ENCODE measurements at regions not wholly inside any gene's neighbourhood (a gene's known extent, or its start where the extent isn't known, plus 50 kb on each side); places are given as distances from the start of the nearest gene placed in this dataset.
"Not testable (repeated sequence)": the region's sequence is repeated elsewhere in the genome, so short reads cannot be mapped to it uniquely, and the experiment has no call there.

- not testable (repeated sequence) for DNase-seq (ENCODE audit: low read depth in 2 of 2, low spot score in 1 of 2)
Measured at GRCh38 chr12:8282181-8282580, 54.8 kb upstream of the FAM90A1 start.

GRCh38 chr12:8285681-8286080 lies 58.3 kb upstream of the FAM90A1 start:
- not testable (repeated sequence) for DNase-seq (ENCODE audit: low read depth in 2 of 2, low spot score in 1 of 2)

- not testable (repeated sequence) for DNase-seq (ENCODE audit: low read depth in 2 of 2, low spot score in 1 of 2)
Measured at GRCh38 chr12:8291764-8292163, 64.3 kb upstream of the FAM90A1 start.

- not testable (repeated sequence) for DNase-seq (ENCODE audit: low read depth in 2 of 2, low spot score in 1 of 2)
Measured at GRCh38 chr12:8294662-8295061, 67.2 kb upstream of the FAM90A1 start.

GRCh38 chr12:8308611-8309010 lies 81.2 kb upstream of the FAM90A1 start:
- DNase-seq (ENCODE audit: low read depth in 2 of 2, low spot score in 1 of 2) = not testable (repeated sequence)

GRCh38 chr12:8315997-8316396 lies 88.6 kb upstream of the FAM90A1 start:
- DNase-seq (ENCODE audit: low read depth in 2 of 2, low spot score in 1 of 2) = not testable (repeated sequence)

- not testable (repeated sequence) for DNase-seq (ENCODE audit: low read depth in 2 of 2, low spot score in 1 of 2)
Measured at GRCh38 chr12:8317675-8318074, 90.3 kb upstream of the FAM90A1 start.

- DNase-seq (ENCODE audit: low read depth in 2 of 2, low spot score in 1 of 2) = peak in 1 of 2 donors; percentile 3
Measured at GRCh38 chr12:8320251-8320730, 92.9 kb upstream of the FAM90A1 start.

- DNase-seq (ENCODE audit: low read depth in 2 of 2, low spot score in 1 of 2) = not testable (repeated sequence)
Measured at GRCh38 chr12:8320791-8321370, 93.5 kb upstream of the FAM90A1 start.

- not testable (repeated sequence) for DNase-seq (ENCODE audit: low read depth in 2 of 2, low spot score in 1 of 2)
Measured at GRCh38 chr12:8325145-8325839, 97.9 kb upstream of the FAM90A1 start.

- DNase-seq (ENCODE audit: low read depth in 2 of 2, low spot score in 1 of 2) = not testable (repeated sequence)
Measured at GRCh38 chr12:8328835-8329234, 101.4 kb upstream of the FAM90A1 start.

- not testable (repeated sequence) for DNase-seq (ENCODE audit: low read depth in 2 of 2, low spot score in 1 of 2)
Measured at GRCh38 chr12:8332373-8332772, 105.0 kb upstream of the FAM90A1 start.

- DNase-seq (ENCODE audit: low read depth in 2 of 2, low spot score in 1 of 2) = not testable (repeated sequence)
Measured at GRCh38 chr12:8351073-8351472, 104.7 kb upstream of the CLEC6A start.

GRCh38 chr12:8354741-8355140 lies 101.0 kb upstream of the CLEC6A start:
- not testable (repeated sequence) for DNase-seq (ENCODE audit: low read depth in 2 of 2, low spot score in 1 of 2)

GRCh38 chr12:8355531-8355930 lies 100.2 kb upstream of the CLEC6A start:
- not testable (repeated sequence) for DNase-seq (ENCODE audit: low read depth in 2 of 2, low spot score in 1 of 2)

GRCh38 chr12:8373744-8374143 lies 82.0 kb upstream of the CLEC6A start:
- not testable (repeated sequence) for DNase-seq (ENCODE audit: low read depth in 2 of 2, low spot score in 1 of 2)

- not testable (repeated sequence) for DNase-seq (ENCODE audit: low read depth in 2 of 2, low spot score in 1 of 2)
Measured at GRCh38 chr12:8375122-8375521, 80.6 kb upstream of the CLEC6A start.

GRCh38 chr12:8377756-8378155 lies 78.0 kb upstream of the CLEC6A start:
- not testable (repeated sequence) for DNase-seq (ENCODE audit: low read depth in 2 of 2, low spot score in 1 of 2)

GRCh38 chr12:8382556-8382955 lies 73.2 kb upstream of the CLEC6A start:
- DNase-seq (ENCODE audit: low read depth in 2 of 2, low spot score in 1 of 2) = not testable (repeated sequence)

GRCh38 chr12:8384686-8385085 lies 71.1 kb upstream of the CLEC6A start:
- DNase-seq (ENCODE audit: low read depth in 2 of 2, low spot score in 1 of 2) = not testable (repeated sequence)

GRCh38 chr12:8385431-8385830 lies 70.3 kb upstream of the CLEC6A start:
- not testable (repeated sequence) for DNase-seq (ENCODE audit: low read depth in 2 of 2, low spot score in 1 of 2)

GRCh38 chr12:8386661-8387060 lies 69.1 kb upstream of the CLEC6A start:
- DNase-seq (ENCODE audit: low read depth in 2 of 2, low spot score in 1 of 2) = not testable (repeated sequence)

Measured in stimulated activated CD8-positive, alpha-beta memory T cell treated with anti-CD3 and anti-CD28 coated beads, Interleukin-4, amount 100 ng/mL, for 1 hour (primary cell).